NCI-H1436 treated with DMSO at 0.1 percent for 48 hours (cell line): ENCODE measurements at regions not wholly inside any gene's neighbourhood (a gene's known extent, or its start where the extent isn't known, plus 50 kb on each side); places are given as distances from the start of the nearest gene placed in this dataset.
"Not testable (repeated sequence)": the region's sequence is repeated elsewhere in the genome, so short reads cannot be mapped to it uniquely, and the experiment has no call there.

Source experiments
- DNase-seq: peaks from one replicate; lab custom pipeline; 2025; lab: John Stamatoyannopoulos, UW

- no peak for DNase-seq
These were observed 1568.5 kb upstream of the WWC1 start for GRCh38 chr5:166722939-166723338.

- no peak for DNase-seq
These were observed 1567.2 kb upstream of the WWC1 start for GRCh38 chr5:166724284-166724683.

- DNase-seq = no peak
These were observed 1565.9 kb upstream of the WWC1 start for GRCh38 chr5:166725593-166725992.

GRCh38 chr5:166726406-166726805 lies 1565.0 kb upstream of the WWC1 start:
- DNase-seq = no peak

- DNase-seq = not testable (repeated sequence)
These were observed 1548.5 kb upstream of the WWC1 start for GRCh38 chr5:166742951-166743350.

GRCh38 chr5:166746506-166746905 lies 1544.9 kb upstream of the WWC1 start:
- DNase-seq = no peak

- no peak for DNase-seq
These were observed 1541.1 kb upstream of the WWC1 start for GRCh38 chr5:166750376-166750775.

GRCh38 chr5:166758151-166758550 lies 1533.3 kb upstream of the WWC1 start:
- no peak for DNase-seq

- DNase-seq = no peak
These were observed 1523.6 kb upstream of the WWC1 start for GRCh38 chr5:166767858-166768257.

GRCh38 chr5:166768536-166768935 lies 1522.9 kb upstream of the WWC1 start:
- no peak for DNase-seq

- DNase-seq = no peak
These were observed 1518.7 kb upstream of the WWC1 start for GRCh38 chr5:166772770-166773169.

- no peak for DNase-seq
These were observed 1509.7 kb upstream of the WWC1 start for GRCh38 chr5:166781737-166782136.

- no peak for DNase-seq
These were observed 1506.8 kb upstream of the WWC1 start for GRCh38 chr5:166784545-166785078.

- DNase-seq = no peak
These were observed 1505.3 kb upstream of the WWC1 start for GRCh38 chr5:166786178-166786577.

GRCh38 chr5:166786889-166787288 lies 1504.6 kb upstream of the WWC1 start:
- no peak for DNase-seq

- DNase-seq = no peak
These were observed 1503.4 kb upstream of the WWC1 start for GRCh38 chr5:166788050-166788449.

- DNase-seq = no peak
These were observed 1495.7 kb upstream of the WWC1 start for GRCh38 chr5:166795756-166796155.

GRCh38 chr5:166803058-166803457 lies 1488.4 kb upstream of the WWC1 start:
- no peak for DNase-seq

GRCh38 chr5:166804223-166804622 lies 1487.2 kb upstream of the WWC1 start:
- DNase-seq = not testable (repeated sequence)

GRCh38 chr5:166804693-166805092 lies 1486.8 kb upstream of the WWC1 start:
- DNase-seq = not testable (repeated sequence)

- not testable (repeated sequence) for DNase-seq
These were observed 1481.3 kb upstream of the WWC1 start for GRCh38 chr5:166810093-166810658.

- no peak for DNase-seq
These were observed 1480.7 kb upstream of the WWC1 start for GRCh38 chr5:166810721-166811120.

- no peak for DNase-seq
These were observed 1468.1 kb upstream of the WWC1 start for GRCh38 chr5:166823360-166823759.

- no peak for DNase-seq
These were observed 1457.2 kb upstream of the WWC1 start for GRCh38 chr5:166834246-166834645.
